Aorta (tissue), 5 donors: ENCODE measurements at regions not wholly inside any gene's neighbourhood (a gene's known extent, or its start where the extent isn't known, plus 50 kb on each side); places are given as distances from the start of the nearest gene placed in this dataset.

Experiments
- ATAC-seq: fragments of 200-7000 bp; cut with Tn5 transposase; one replicate; pipeline ENCODE4 v1.9.1; 2022; ENCODE audit warnings: moderate library complexity; ENCODE audit not compliant: low FRiP score
- DNase-seq, 2 donors: peaks; one replicate each; pipeline ENCODE4 v3.0.0-alpha.2; 2020
- H3K27ac ChIP-seq, 2 donors: one replicate each; pipeline ENCODE4 v1.5.1; 2013; ENCODE audit warnings: low read length in 2 of 2, mild to moderate bottlenecking in 2 of 2, moderate library complexity in 2 of 2, control low read depth in 1 of 2, inconsistent platforms in 1 of 2, low read depth in 1 of 2
- H3K27me3 ChIP-seq, 2 donors: one replicate each; pipeline ENCODE4 v1.6.1; 2013; ENCODE audit warnings: control low read depth in 1 of 2, low read length in 1 of 2, mild to moderate bottlenecking in 1 of 2, moderate library complexity in 1 of 2; ENCODE audit not compliant: insufficient read depth in 2 of 2, control insufficient read depth in 1 of 2
- H3K36me3 ChIP-seq, 2 donors: one replicate each; pipeline ENCODE4 v1.6.1; 2013; ENCODE audit warnings: control low read depth in 1 of 2, low read length in 1 of 2, mild to moderate bottlenecking in 1 of 2; ENCODE audit not compliant: insufficient read depth in 2 of 2, control insufficient read depth in 1 of 2
- H3K4me1 ChIP-seq, 2 donors: one replicate each; pipeline ENCODE4 v1.6.1; 2013; ENCODE audit warnings: low read length in 2 of 2, control low read depth in 1 of 2, mild to moderate bottlenecking in 1 of 2, moderate library complexity in 1 of 2; ENCODE audit not compliant: insufficient read depth in 2 of 2, control insufficient read depth in 1 of 2
- H3K4me3 ChIP-seq, 2 donors: one replicate each; pipeline ENCODE4 v1.5.1; 2013; ENCODE audit warnings: low read length in 2 of 2, control low read depth in 1 of 2, mild to moderate bottlenecking in 1 of 2
- H3K9me3 ChIP-seq: one replicate; pipeline ENCODE4 v1.6.1; 2013; ENCODE audit warnings: mild to moderate bottlenecking, low read length; ENCODE audit not compliant: control insufficient read depth
- WGBS, 2 donors: extraction: QIAGEN DNeasy Blood & Tissue Kit; methylation state at CpG; one replicate each; pipeline ENCODE4 v1.1.7; 2013; 5-methylcytosine and 5-hydroxymethylcytosine counted together
- intact Hi-C, 2 donors: fragments of 100-400 bp; cut with DNase I; formaldehyde crosslinking; loops; one replicate each; pipeline versions ENCODE4 v1.14.2 to v1.15.0; 2022
- donor health status: healthy with polysubstance abuse.
- donor health status: Bipolar disorder and iron deficiency.
- donor health status: DM: no; HTN: no; CAD: no.
- donor health status: DM: no; HTN: no; CAD: no.
- donor health status: DM: yes; HTN: yes; CAD: no.

GRCh38 chr6:99183066-99183465, 166.4 kb downstream of the FAXC start:
- intact Hi-C loops: no loop called here
- Histone ChIP-seq H3K36me3 (no peaks in the 10 kb centered on the region), H3K4me3 (no peak overlapping the region), H3K4me1 (no peaks in the 10 kb centered on the region), H3K27me3 (no peaks in the 10 kb centered on the region), H3K9me3 (no peaks in the 10 kb centered on the region), H3K27ac (no peak overlapping the region)
- ATAC-seq (no peak), DNase-seq (no peak)
- WGBS, 2 donors: 80 to 84% methylated on average over 1 of the region's 1 CpG

GRCh38 chr6:99181174-99181573, 168.3 kb downstream of the FAXC start:
- H3K27me3 ChIP-seq: no peaks in the 10 kb centered on the region
- no peak for ATAC-seq
- no peaks in the 10 kb centered on the region for H3K9me3 ChIP-seq
- H3K4me3 ChIP-seq: no peak overlapping the region
- 86 to 93% methylated on average over 1 of the region's 1 CpG for WGBS, 2 donors
- H3K27ac ChIP-seq: no peak overlapping the region
- no peak for DNase-seq
- H3K4me1 ChIP-seq: no peaks in the 10 kb centered on the region
- no peaks in the 10 kb centered on the region for H3K36me3 ChIP-seq
- intact Hi-C loops: no loop called here

- no peak for DNase-seq
- H3K4me3 ChIP-seq: no peak overlapping the region
- no peak for ATAC-seq
- no peak overlapping the region for H3K27ac ChIP-seq
- H3K27me3 ChIP-seq: no peaks in the 10 kb centered on the region
- WGBS, 2 donors: 64 to 69% methylated on average over 2 of the region's 2 CpGs
- no peaks in the 10 kb centered on the region for H3K36me3 ChIP-seq
- intact Hi-C loops: no loop called here
- no peaks in the 10 kb centered on the region for H3K9me3 ChIP-seq
- no peaks in the 10 kb centered on the region for H3K4me1 ChIP-seq
These were observed 171.3 kb downstream of the FAXC start for GRCh38 chr6:99178168-99178567.

GRCh38 chr6:99177736-99178135, 171.7 kb downstream of the FAXC start:
- 82 to 89% methylated on average over 2 of the region's 2 CpGs for WGBS, 2 donors
- Histone ChIP-seq H3K36me3 (no peaks in the 10 kb centered on the region), H3K4me1 (no peaks in the 10 kb centered on the region), H3K27me3 (no peaks in the 10 kb centered on the region), H3K27ac (no peak overlapping the region), H3K9me3 (no peaks in the 10 kb centered on the region), H3K4me3 (no peak overlapping the region)
- intact Hi-C loops: no loop called here
- DNase-seq (no peak), ATAC-seq (no peak)

GRCh38 chr6:99165838-99166237, 183.6 kb downstream of the FAXC start:
- no peaks in the 10 kb centered on the region for H3K36me3 ChIP-seq
- H3K4me3 ChIP-seq: no peak overlapping the region
- DNase-seq (no peak), ATAC-seq (no peak)
- H3K27me3 ChIP-seq: no peaks in the 10 kb centered on the region
- no peaks in the 10 kb centered on the region for H3K4me1 ChIP-seq
- H3K9me3 ChIP-seq: peaks cover 1% of the 10 kb centered on the region
- no peak overlapping the region for H3K27ac ChIP-seq
- intact Hi-C loops: no loop called here

- no peaks in the 10 kb centered on the region for H3K27me3 ChIP-seq
- DNase-seq: no peak
- H3K27ac ChIP-seq: no peak overlapping the region
- no peaks in the 10 kb centered on the region for H3K36me3 ChIP-seq
- no peaks in the 10 kb centered on the region for H3K4me1 ChIP-seq
- H3K4me3 ChIP-seq: no peak overlapping the region
- intact Hi-C loops: no loop called here
- WGBS, 2 donors: 33 to 34% methylated on average over 3 of the region's 3 CpGs
- peaks cover 1% of the 10 kb centered on the region for H3K9me3 ChIP-seq
- no peak for ATAC-seq
These were observed 197.2 kb downstream of the FAXC start for GRCh38 chr6:99152347-99152643.

GRCh38 chr6:99151634-99152346, 197.7 kb downstream of the FAXC start:
- ATAC-seq (no peak), DNase-seq (no peak)
- no peak overlapping the region for H3K27ac ChIP-seq
- H3K27me3 ChIP-seq: no peaks in the 10 kb centered on the region
- WGBS, 2 donors: 51 to 53% methylated on average over 11 of the region's 11 CpGs
- H3K36me3 ChIP-seq: no peaks in the 10 kb centered on the region
- peaks cover 1% of the 10 kb centered on the region for H3K9me3 ChIP-seq
- intact Hi-C loops: no loop called here
- no peak overlapping the region for H3K4me3 ChIP-seq
- H3K4me1 ChIP-seq: no peaks in the 10 kb centered on the region

GRCh38 chr6:99148761-99149160, 200.7 kb downstream of the FAXC start:
- Histone ChIP-seq H3K27me3 (no peaks in the 10 kb centered on the region), H3K4me3 (no peak overlapping the region), H3K27ac (no peak overlapping the region), H3K36me3 (no peaks in the 10 kb centered on the region), H3K4me1 (no peaks in the 10 kb centered on the region), H3K9me3 (peaks cover 1% of the 10 kb centered on the region)
- intact Hi-C loops: no loop called here
- ATAC-seq (no peak), DNase-seq (no peak)
- 91 to 93% methylated on average over 2 of the region's 2 CpGs for WGBS, 2 donors

- Histone ChIP-seq H3K27ac (no peak overlapping the region), H3K9me3 (peaks cover 1% of the 10 kb centered on the region), H3K36me3 (no peaks in the 10 kb centered on the region), H3K4me1 (no peaks in the 10 kb centered on the region), H3K27me3 (no peaks in the 10 kb centered on the region), H3K4me3 (no peak overlapping the region)
- intact Hi-C loops: no loop called here
- ATAC-seq (no peak), DNase-seq (no peak)
- WGBS, 2 donors: 72 to 83% methylated on average over 2 of the region's 2 CpGs
These were observed 200.4 kb upstream of the FBXL4 start for GRCh38 chr6:99148111-99148510.
